ENCODE measurements at regions not wholly inside any gene's neighbourhood (a gene's known extent, or its start where the extent isn't known, plus 50 kb on each side); places are given as distances from the start of the nearest gene placed in this dataset.

GRCh38 chr12:89270548-89270947 lies 81.8 kb downstream of the DUSP6 start:
- TF ChIP-seq POLR2A (IDR thresholded peaks at IDR 0.05) (no peak), CTCF (IDR thresholded peaks at IDR 0.05) (no peak)
